HuH-7 (cell line): ENCODE measurements at regions not wholly inside any gene's neighbourhood (a gene's known extent, or its start where the extent isn't known, plus 50 kb on each side); places are given as distances from the start of the nearest gene placed in this dataset.
"Not testable (repeated sequence)": the region's sequence is repeated elsewhere in the genome, so short reads cannot be mapped to it uniquely, and the experiment has no call there.

Source experiments
- DNase-seq: peaks from one replicate; pipeline ENCODE4 v3.0.0; 2011; ENCODE audit warnings: low spot score

DNA sequence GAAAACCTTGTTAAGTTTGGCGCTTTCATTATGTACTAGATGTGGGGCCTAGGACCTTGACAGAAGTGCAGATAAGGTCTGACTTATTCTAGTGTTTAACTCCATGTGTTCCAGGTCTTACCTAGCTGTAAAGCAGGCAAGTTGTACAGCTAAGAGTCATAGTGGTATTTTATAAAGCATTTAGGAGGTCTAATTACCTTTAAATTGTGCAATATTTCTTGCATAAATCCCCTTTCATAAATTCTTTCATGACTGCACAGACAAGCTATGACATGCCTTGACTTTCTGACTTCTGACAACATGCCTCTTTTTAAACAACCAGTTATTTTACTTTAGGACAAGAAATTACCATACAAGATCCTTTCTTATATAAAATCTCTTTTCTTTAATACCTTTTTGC, 151.6 kb upstream of the VSTM2A start:
- DNase-seq: no peak

DNA sequence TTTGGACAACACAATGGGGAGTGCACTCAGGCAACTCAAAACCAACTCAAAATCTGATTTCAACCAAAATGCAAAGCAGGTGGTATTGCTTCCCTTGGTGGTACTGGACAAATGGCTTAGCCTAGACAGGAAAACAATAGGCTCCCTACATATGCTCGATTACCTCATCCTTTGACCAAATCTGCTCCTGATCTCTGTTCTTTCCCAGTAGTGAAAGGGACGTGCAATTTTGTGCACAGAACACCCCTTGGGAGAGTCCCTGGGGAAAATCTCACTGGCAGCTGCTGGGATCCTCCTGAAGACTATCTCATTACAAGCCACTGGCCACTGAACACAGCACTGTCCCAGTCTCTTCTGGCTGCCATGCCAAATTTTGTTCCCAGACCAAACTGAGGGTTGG, 149.2 kb upstream of the VSTM2A start:
- no peak for DNase-seq

DNA sequence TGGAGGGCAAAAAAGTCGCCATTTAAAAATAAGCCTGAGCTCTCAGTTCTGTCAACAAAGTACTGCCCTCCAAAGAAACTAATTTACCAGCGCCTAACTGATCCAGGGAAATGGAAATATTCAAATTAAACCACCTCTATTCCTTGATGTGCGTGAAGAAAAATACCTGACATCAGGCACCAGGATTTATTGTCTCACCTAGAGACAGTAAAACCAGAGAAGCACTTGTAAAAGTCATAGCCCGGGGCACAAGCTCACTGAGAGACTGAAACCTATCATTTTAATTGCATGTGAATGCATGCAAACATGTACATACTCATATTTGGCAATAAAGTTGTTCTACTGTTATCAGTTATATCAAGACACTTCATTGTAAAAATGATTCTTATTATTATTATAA, 147.3 kb upstream of the VSTM2A start:
- no peak for DNase-seq

DNA sequence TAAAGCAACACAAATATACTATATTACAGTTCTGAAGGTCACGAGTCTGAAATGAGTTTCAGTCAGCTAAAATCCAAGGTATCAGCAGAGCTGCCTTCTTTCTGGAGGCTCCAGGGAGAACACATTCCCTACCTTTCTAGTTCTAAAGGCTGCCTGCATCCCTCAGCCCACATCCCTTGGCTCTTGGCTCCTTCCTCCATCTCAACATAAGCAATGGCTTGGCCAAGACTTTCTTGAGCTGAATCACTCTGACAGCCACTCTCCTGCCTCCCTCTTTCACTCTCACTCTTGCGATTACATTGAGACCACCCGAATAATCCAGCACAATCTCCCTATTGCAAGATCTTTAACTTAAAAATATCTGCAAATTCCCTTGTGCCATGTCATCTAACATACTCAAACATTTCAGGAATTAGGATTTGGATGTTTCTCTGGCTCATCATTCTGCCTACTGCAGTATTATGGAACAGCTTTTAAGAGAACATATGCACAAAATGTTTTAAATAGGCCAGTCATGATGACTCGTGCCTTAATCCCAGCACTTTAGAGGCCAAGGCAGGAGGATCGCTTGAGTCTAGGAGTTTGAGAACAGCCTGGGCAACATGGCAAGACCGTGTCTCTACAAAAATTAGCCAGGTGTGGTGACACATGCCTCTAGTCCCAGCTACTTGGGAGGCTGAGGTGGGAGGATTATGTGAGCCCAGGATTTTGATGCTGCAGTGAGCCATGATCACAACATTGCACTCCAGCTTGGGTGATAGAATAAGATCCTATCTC, 144.2 kb upstream of the VSTM2A start:
- DNase-seq: no peak

DNA sequence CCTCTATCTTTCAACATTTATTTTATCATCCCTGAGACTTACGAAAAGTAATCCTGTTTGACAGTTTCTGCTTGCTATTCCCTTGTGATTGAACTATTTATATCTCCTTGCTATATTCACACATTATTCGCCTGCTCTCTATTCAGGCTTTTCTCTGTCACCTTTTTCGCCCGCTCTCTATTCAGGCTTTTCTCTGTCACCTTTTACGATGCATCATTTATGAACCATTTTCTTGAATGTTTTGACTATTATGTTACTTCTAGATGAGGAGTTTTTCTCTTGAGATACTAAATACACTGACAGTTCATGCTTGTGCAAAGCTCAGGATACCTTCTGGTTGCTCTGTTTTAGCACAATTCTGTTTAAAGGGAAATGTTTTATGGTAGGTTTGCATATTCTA, 143.3 kb upstream of the VSTM2A start:
- DNase-seq: no peak

DNA sequence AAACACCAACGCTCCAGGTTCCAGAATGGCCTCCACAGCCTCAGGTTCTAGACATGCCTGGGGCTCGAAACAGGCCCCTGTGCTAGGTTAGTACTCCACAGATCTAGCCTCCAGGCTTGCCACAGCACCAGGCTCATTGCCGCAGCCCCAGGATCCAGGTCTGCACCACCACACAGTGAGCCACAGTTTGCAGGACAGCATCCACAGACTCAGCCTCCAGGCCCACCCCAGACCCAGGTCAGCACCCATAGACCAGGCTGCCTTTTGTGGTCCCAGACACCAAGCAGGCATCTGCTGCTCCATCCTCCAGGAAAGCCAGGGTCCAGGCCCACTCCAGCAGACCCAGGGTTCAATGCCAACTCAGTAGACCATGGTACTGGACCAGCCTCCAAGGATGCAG, 132.3 kb upstream of the VSTM2A start:
- DNase-seq: no peak

DNA sequence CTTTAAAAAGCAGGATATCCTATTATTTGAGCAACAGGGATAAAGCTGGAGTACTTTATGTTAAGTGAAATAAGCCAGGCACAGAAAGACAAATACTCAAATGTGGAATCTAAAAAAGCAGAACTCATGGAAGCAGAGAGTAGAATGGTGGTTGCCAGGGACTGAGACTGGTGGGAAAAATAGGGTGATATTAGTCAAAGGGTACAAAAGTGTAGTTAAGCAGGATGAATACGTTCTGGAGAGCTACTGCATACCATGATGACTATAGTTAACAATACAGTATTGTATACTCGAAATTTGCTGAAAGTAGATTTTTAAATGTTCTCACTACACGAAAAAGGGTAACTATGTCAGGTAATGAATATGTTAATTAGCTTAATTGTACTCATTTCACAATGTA, 125.5 kb upstream of the VSTM2A start:
- no peak for DNase-seq

DNA sequence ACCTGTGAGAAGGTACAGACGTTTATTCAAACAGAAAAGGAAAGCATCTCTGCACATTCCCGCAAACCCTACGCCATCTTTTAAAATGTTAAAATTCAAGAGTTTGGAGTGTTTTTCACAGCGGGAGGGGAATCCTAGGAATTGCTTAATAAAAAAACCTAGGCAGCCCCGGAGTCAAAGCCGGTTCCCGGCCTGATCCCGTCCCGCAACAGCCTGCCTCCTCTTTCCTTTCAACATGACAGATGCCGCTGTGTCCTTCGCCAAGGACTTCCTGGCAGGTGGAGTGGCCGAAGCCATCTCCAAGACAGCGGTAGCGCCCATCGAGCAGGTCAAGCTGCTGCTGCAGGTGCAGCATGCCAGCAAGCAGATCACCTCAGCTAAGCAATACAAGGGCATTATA, 123.0 kb upstream of the VSTM2A start:
- no peak for DNase-seq

DNA sequence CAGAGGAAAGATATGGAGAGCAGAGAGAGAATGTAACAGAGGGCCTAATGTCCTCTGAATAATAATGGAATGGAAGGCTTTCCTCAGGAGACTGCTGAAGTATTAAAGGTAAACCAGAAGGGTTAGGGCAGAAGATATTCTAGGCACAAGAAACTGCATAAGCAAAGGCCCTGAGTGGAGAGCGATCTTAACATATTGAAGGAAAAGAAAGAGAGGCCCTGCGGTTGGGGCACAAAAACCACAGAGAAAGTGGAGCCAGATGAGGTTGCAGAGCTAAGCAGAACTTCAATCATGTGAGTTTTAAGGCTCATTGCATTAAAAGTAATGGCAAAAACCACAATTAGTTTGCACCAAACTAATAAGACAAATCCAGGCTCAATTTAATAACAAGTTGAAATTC, 115.8 kb upstream of the VSTM2A start:
- no peak for DNase-seq

DNA sequence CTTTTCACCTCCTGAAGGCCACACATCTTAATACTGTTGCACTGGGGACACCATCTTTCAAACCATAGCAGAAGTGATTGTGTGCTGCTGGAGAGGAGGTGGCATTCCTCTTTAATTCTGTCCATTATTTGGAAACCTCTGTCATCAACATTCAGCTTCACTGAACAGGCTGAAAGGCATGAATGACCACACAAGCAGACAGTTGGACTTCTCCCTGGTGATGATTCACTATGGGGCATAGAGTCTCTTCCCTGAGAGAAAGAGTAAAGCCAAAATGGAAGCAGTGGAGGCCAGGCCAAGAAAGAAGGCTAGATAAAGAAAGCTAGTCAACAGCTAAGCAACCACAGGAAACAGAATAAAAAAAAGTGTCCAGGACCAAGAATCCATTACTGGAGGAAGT, 113.1 kb upstream of the VSTM2A start:
- DNase-seq: no peak

DNA sequence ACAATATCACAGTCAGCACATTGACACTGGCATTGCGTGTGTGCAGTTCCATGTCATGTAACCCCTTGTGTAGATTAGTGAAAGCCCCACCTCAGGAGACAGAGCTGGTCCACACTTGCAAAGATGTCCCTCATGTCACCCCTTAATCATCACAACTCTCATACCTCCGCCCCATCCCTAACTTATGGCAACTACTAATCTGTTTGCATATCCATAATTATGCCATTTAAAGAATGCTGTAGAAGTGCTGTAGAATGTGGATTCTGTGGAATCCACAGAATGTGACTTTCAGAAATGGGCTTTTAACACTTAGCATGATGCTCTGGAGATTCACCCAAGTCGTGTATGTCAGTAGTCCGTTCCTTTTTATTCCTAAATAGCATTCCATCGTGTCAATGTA, 102.8 kb upstream of the VSTM2A start:
- DNase-seq: no peak

DNA sequence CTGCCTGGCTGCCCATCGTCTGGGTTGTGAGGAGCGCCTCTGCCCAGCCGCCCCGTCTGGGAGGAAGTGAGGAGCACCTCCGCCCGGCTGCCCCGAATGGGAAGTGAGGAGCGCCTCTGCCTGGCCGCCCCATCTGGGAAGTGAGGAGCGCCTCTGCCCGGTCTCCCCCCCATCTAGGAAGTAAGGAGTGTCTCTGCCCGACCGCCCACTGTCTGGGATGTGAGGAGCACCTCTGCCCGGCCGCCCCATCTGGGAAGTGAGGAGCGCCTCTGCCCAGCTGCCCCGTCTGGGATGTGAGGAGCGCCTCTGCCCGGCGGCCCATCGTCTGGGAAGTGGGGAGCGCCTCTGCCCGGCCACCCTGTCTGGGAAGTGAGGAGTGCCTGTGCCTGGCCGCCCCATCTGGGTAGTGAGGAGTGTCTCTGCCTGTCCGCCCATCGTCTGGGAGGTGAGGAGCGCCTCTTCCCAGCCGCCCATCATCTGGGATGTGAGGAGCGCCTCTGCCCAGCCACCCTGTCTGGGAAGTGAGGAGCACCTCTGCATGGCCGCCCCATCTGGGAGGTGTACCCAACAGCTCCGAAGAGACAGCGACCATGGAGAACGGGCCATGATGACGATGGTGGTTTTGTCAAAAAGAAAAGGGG, 98.0 kb upstream of the VSTM2A start:
- not testable (repeated sequence) for DNase-seq

DNA sequence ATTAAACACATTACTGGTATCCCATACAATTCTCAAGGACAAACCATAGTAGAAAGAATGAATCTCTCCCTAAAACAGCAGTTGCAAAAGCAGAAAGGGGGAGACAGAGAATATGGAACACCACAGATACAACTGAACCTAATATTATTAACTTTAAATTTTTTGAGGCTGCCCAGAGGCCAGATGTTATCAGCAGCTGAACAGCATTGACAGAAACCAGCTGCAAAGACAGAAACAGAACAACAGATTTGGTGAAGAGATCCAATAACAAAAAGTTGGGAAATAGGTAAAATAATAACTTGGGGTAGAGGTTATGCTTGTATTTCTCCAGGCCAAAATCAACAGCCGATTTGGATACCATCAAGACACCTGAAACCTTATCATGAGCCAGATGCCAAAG, 89.0 kb upstream of the VSTM2A start:
- DNase-seq: not testable (repeated sequence)

DNA sequence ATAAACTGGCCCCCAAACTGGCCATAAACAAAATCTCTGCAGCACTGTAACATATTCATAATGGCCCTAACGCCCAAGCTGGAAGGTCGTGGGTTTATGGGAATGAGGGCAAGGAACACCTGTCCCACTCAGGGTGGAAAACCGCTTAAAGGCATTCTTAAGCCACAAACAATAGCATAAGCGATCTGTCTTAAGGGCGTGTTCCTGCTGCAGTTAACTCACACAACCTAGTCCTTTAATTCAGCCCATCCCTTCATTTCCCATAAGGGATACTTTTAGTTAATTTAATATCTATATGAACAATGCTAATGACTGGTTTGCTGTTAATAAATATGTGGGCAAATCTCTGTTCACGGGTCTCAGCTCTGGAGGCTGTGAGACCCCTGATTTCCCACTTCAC, 87.5 kb upstream of the VSTM2A start:
- DNase-seq: not testable (repeated sequence)

DNA sequence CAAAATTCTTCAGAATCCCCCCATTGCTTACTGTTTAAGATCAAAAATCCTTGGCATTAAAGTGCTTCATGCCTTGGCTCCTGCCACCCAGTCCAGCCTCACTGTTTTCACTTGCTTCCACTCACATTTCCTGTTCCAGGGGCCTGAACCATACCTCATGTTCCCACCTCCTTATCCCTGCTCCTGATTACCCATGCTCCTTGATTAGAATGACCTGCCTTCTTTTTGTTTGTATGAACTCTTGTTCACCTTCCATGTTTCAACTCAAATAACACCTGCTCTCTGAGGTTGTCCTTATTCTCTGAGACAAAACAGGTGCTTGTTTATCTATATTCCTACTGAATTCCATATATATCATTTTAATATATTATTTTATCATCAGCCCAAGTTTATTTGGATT, 77.1 kb upstream of the VSTM2A start:
- DNase-seq: no peak

DNA sequence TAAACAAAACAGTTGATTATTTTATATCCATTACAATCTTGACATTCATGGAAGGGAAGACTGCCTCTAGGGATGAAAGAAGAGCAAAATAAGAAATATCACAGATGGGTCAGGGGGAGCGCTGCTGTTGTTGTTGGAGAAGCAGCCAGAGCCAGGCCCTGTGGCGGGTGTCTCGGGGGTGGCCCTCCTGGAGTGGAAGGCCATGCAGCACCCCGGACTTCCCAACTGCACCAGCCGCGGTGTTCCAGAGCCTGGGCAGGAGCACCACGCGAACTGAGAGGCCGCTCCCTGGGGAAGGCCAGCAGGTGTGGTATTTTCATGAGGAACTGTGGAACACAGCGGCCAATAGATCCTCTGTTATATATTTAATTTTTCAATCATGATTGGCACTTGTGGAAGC, 72.4 kb upstream of the VSTM2A start:
- DNase-seq: no peak

DNA sequence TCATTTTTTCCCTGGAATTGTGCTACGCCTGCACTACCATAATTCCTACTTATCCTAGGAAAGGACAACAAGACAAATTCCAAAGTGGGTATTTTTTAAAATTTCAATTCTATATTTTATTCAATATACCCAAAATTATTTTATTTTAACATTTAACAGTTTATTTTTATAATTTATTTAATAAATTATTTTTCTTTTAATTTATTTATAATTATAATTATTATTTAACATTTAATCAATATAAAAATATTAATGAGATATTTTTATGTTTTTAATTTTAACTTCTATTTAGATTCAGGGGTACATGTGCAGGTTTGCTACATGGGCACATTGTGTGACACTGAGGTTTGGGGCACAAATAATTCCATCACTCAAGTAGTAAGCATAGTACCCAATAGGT, 65.6 kb upstream of the VSTM2A start:
- no peak for DNase-seq

DNA sequence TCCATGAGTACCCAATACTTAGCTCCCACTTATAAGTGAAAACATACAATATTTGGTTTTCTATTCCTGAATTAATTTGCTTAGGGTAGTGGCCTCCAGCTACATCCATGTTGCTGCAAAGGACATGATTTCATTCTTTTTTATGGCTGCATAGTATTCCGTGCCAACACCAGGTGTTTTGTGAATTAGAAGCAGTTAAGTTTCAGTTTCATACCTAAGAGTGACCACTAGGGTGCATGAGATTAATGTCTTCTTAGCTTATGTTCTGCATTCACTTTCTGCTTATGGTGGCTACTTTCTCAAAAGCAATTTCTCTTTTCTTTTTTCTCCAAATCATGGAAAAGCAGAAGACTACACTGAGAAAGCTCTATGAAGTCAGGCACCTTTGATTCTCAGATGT, 65.1 kb upstream of the VSTM2A start:
- no peak for DNase-seq

DNA sequence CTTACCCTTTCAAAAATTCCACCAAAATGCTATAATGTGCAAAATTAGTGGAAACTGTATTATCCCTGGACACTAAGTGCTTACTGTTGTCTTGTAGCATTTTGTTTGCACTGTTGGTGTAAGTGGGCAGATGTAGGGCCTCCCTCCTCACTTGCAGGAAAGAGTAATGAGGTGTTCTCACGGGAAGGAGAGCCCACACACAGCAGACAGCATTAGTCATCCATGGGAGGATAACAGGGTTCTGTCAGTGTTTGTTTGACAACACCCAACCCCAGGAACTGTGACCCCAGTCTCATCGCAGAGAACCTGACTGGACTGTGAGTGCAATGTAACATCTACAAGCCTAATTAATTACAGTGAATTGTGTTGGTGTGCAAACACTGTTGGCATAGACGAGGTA, 58.7 kb upstream of the VSTM2A start:
- DNase-seq: no peak

DNA sequence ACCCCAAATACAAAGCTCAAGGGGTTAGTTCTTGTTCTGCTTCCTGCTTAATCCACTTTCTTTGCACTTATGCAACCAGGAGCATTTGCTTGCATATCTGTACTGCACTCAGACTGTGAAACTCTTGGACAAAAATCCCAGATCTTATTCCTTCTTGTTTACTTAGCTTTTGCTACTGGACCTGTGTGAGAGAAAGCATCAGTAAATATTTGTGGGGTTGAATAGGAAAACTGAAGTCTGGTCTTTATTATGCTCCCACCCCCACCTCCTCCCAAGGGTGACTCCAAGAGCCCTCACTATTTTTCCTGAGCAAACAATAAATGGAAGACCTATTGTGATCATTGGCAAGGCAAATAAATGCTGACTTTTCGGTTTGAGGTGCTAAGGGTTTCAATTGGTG, 57.1 kb upstream of the VSTM2A start:
- no peak for DNase-seq
